Astrocyte of the hippocampus (primary cell): ENCODE measurements at regions not wholly inside any gene's neighbourhood (a gene's known extent, or its start where the extent isn't known, plus 50 kb on each side); places are given as distances from the start of the nearest gene placed in this dataset.
"Not testable (repeated sequence)": the region's sequence is repeated elsewhere in the genome, so short reads cannot be mapped to it uniquely, and the experiment has no call there.

Source experiments
- DNase-seq: peaks from one replicate; pipeline ENCODE4 v3.0.0; 2011; ENCODE audit warnings: low read depth, low spot score

GRCh38 chr13:79625517-79625916 is 144.6 kb downstream of the NDFIP2 start:
- no peak for DNase-seq

GRCh38 chr13:79621902-79622301 is 140.9 kb downstream of the NDFIP2 start:
- DNase-seq: no peak

DNA sequence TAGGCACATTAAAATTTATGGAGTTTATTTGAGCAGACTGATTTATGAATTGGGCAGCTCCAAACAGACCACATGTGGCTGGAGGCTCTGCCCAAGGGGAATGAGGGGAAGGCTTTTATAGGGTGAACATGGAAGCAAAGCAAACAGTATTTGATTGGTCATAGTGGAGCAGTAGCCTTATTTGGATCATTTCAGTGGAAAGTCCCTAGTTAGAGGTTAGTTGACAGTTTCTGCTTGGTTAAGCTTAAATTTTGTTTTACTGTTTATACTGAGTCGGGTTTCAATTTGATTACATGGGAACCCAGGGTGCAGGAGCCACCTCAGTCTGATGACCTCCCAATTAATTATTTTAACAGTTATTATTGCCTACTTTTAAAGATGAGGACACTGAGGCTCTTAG is 140.5 kb downstream of the NDFIP2 start:
- no peak for DNase-seq

DNA sequence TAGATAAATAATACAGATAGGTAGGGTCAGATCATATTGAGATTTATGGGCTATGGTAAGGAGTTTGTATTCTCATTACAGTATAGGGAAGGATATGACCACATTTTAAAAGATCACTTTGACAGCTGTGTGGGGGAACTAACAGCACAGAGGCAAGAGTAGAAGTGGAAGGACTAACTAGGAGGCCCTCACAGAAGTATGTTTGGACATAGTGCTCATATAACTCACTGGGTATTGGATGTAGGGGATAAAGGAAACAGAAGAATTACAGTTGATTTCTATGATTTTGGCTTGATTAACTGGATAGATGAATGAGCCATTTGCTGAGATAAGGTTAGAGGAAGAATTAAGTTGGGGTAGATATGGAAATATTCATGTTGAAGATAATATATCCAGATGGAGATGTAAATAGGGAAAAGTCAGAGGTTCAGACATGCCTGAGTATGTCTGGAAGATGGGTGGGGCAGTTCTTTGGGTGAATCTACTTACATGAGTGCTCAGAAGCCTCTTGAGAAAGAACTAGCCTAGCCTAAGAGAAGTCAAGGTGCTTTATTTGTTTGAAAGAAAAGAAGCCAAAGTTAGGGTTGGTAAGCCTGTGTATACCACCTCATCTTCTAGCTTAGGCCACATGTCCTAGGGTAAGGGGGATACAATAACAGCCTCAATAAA is 133.4 kb downstream of the NDFIP2 start:
- no peak for DNase-seq

DNA sequence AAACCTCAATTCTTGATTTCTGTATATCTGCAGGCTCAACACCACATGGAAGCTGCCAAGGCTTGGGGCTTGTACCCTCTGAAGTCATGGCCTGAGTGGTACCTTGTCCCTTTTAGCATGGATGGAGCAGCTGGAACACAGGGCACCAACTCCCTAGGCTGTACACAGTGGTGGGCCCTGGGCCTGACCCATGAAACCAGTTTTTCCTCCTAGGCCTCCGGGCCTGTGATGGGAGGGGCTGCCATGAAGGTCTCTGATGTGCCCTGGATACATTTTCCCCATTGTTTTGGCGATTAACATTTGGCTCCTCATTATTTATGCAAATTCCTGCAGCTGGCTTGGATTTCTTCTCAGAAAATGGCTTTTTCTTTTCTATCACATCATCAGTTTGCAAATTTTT is 131.6 kb downstream of the NDFIP2 start:
- no peak for DNase-seq

DNA sequence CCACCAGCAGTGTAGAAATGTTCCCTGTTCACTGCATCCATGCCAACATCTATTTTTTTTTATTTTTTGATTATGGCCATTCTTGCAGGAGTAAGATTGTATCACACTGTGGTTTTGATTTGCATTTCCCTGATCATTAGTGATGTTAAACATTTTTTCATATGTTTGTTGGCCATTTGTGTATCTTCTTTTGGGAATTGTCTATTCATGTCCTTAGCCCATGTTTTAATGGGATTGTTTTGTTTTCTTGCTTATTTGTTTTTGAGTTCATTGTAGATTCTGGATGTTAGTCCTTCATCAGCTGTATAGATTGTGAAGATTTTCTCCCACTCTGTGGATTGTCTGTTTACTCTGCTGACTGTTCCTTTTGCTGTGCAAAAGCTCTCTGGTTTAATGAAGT is 126.9 kb downstream of the NDFIP2 start:
- not testable (repeated sequence) for DNase-seq
